Lung (tissue), 11 donors: ENCODE measurements at regions not wholly inside any gene's neighbourhood (a gene's known extent, or its start where the extent isn't known, plus 50 kb on each side); places are given as distances from the start of the nearest gene placed in this dataset.

Source experiments
- ATAC-seq: fragments of 200-7000 bp; cut with Tn5 transposase; one replicate; pipeline ENCODE4 v1.9.1; 2020; ENCODE audit warnings: moderate number of reproducible peaks; ENCODE audit not compliant: insufficient read depth, low FRiP score
- DNase-seq, 3 donors: peaks; one replicate each; pipeline ENCODE4 v3.0.0-alpha.2; 2013 to 2017
- H3K27ac ChIP-seq, 2 donors: one replicate each; pipeline ENCODE4 v1.5.1; 2013; ENCODE audit warnings: mild to moderate bottlenecking in 2 of 2, moderate library complexity in 2 of 2, control low read depth in 1 of 2, inconsistent platforms in 1 of 2, low read depth in 1 of 2, low read length in 1 of 2
- H3K27me3 ChIP-seq, 3 donors: one replicate each; pipeline ENCODE4 v1.5.1; 2013; ENCODE audit warnings: low read length in 2 of 3; ENCODE audit not compliant: control insufficient read depth in 3 of 3, insufficient read depth in 3 of 3
- H3K36me3 ChIP-seq, 4 donors: one replicate each; pipeline ENCODE4 v1.5.1; 2013; ENCODE audit warnings: low read length in 4 of 4, mild to moderate bottlenecking in 1 of 4, moderate library complexity in 1 of 4; ENCODE audit not compliant: control insufficient read depth in 4 of 4, insufficient read depth in 4 of 4
- H3K4me1 ChIP-seq, 5 donors: one replicate each; pipeline ENCODE4 v1.5.1; 2013; ENCODE audit warnings: low read length in 5 of 5, mild to moderate bottlenecking in 2 of 5, moderate library complexity in 1 of 5; ENCODE audit not compliant: control insufficient read depth in 5 of 5, insufficient read depth in 5 of 5
- H3K4me3 ChIP-seq: one replicate; pipeline ENCODE4 v1.5.1; 2013; ENCODE audit warnings: mild to moderate bottlenecking, control low read depth, moderate library complexity
- H3K9ac ChIP-seq, 2 donors: one replicate each; pipeline ENCODE4 v1.5.1; 2013; ENCODE audit warnings: low read length in 2 of 2, control low read depth in 1 of 2; ENCODE audit not compliant: insufficient read depth in 1 of 2
- H3K9me3 ChIP-seq, 4 donors: one replicate each; pipeline ENCODE4 v1.5.1; 2013; ENCODE audit warnings: low read length in 3 of 4, mild to moderate bottlenecking in 1 of 4, moderate library complexity in 1 of 4; ENCODE audit not compliant: control insufficient read depth in 4 of 4, insufficient read depth in 3 of 4
- CTCF ChIP-seq: IDR thresholded peaks from 2 replicates; pipeline ENCODE4 v1.5.1; 2012; ENCODE audit warnings: mild to moderate bottlenecking; ENCODE audit errors: control extremely low read depth, extremely low read depth
- WGBS, 2 donors: extraction: QIAGEN DNeasy Blood & Tissue Kit; methylation state at CpG; one replicate each; pipeline ENCODE4 v1.1.7; 2013; 5-methylcytosine and 5-hydroxymethylcytosine counted together
- donor health status: control.
- donor health status: control.
- donor health status: Bipolar disorder and iron deficiency.
- donor health status: healthy.
- donor health status: DM: yes; HTN: yes; CAD: no.

- ATAC-seq (no peak), DNase-seq (peak in 2 of 3 donors; percentile 26 to 50)
- H3K4me3 ChIP-seq, result no peak overlapping the region
- H3K9ac ChIP-seq, result no peak overlapping the region
- WGBS, 2 donors, result 79 to 92% methylated on average over 4 of the region's 4 CpGs
- no peak for TF ChIP-seq CTCF
- no peaks in the 10 kb centered on the region for H3K36me3 ChIP-seq
- H3K4me1 ChIP-seq, result peaks cover 0 to 2% (median 0%) of the 10 kb centered on the region in 5 donors
- no peaks in the 10 kb centered on the region for H3K27me3 ChIP-seq
- H3K27ac ChIP-seq, result no peak overlapping the region
- H3K9me3 ChIP-seq, result no peaks in the 10 kb centered on the region
Observed at GRCh38 chr3:30311781-30312180, 294.6 kb upstream of the TGFBR2 start.

- no peak for ATAC-seq
- Histone ChIP-seq H3K9me3 (no peaks in the 10 kb centered on the region), H3K4me1 (no peaks in the 10 kb centered on the region), H3K4me3 (no peak overlapping the region), H3K27me3 (no peaks in the 10 kb centered on the region), H3K9ac (no peak overlapping the region), H3K36me3 (no peaks in the 10 kb centered on the region), H3K27ac (no peak overlapping the region)
- WGBS, 2 donors, result 98% methylated on average over 2 of the region's 2 CpGs
- DNase-seq, result no peak
- TF ChIP-seq CTCF, result no peak
Observed at GRCh38 chr3:30313840-30314239, 292.6 kb upstream of the TGFBR2 start.

- Histone ChIP-seq H3K36me3 (no peaks in the 10 kb centered on the region), H3K27me3 (no peaks in the 10 kb centered on the region), H3K27ac (no peak overlapping the region), H3K9me3 (no peaks in the 10 kb centered on the region), H3K4me1 (no peaks in the 10 kb centered on the region), H3K4me3 (no peak overlapping the region), H3K9ac (no peak overlapping the region)
- no peak for TF ChIP-seq CTCF
- 85% methylated on average over 3 of the region's 3 CpGs for WGBS, 2 donors
- no peak for ATAC-seq
- DNase-seq, result peak in 1 of 3 donors; percentile 17
Observed at GRCh38 chr3:30314757-30315325, 291.6 kb upstream of the TGFBR2 start.

GRCh38 chr3:30315447-30315846 lies 291.0 kb upstream of the TGFBR2 start:
- no peak for ATAC-seq
- Histone ChIP-seq H3K9ac (no peak overlapping the region), H3K4me1 (no peaks in the 10 kb centered on the region), H3K9me3 (no peaks in the 10 kb centered on the region), H3K36me3 (no peaks in the 10 kb centered on the region), H3K27me3 (no peaks in the 10 kb centered on the region), H3K27ac (no peak overlapping the region), H3K4me3 (no peak overlapping the region)
- 87 to 95% methylated on average over 3 of the region's 3 CpGs for WGBS, 2 donors
- no peak for TF ChIP-seq CTCF
- DNase-seq, result no peak
